Hepatocyte (in vitro differentiated cells): ENCODE measurements at regions not wholly inside any gene's neighbourhood (a gene's known extent, or its start where the extent isn't known, plus 50 kb on each side); places are given as distances from the start of the nearest gene placed in this dataset.

Experiments
- DNase-seq: peaks from one replicate; pipeline ENCODE4 v3.0.0-alpha.2; 2016; ENCODE audit warnings: low spot score
- H2AFZ ChIP-seq: fragments of 200-600 bp; sonication (generic); 2 replicates; pipeline ENCODE4 v1.6.0; 2016; ENCODE audit warnings: antibody characterized with exemption, mild to moderate bottlenecking
- H3K27ac ChIP-seq: fragments of 200-600 bp; sonication (generic); 2 replicates; pipeline ENCODE4 v1.5.1; 2016; ENCODE audit warnings: mild to moderate bottlenecking
- H3K27me3 ChIP-seq: fragments of 200-600 bp; sonication (generic); 2 replicates; pipeline ENCODE4 v1.6.1; 2016
- H3K36me3 ChIP-seq: fragments of 200-600 bp; sonication (generic); replicated peaks from 2 replicates; pipeline ENCODE4 v1.5.1; 2016; ENCODE audit warnings: low read depth; ENCODE audit not compliant: insufficient read depth
- H3K4me1 ChIP-seq: fragments of 200-600 bp; sonication (generic); 2 replicates; pipeline ENCODE4 v1.5.1; 2016; ENCODE audit warnings: mild to moderate bottlenecking, moderate library complexity; ENCODE audit not compliant: insufficient read depth
- H3K4me2 ChIP-seq: fragments of 200-600 bp; sonication (generic); 2 replicates; pipeline ENCODE4 v1.6.0; 2016
- H3K4me3 ChIP-seq: fragments of 200-600 bp; sonication (generic); 2 replicates; pipeline ENCODE4 v1.5.1; 2016; ENCODE audit warnings: mild to moderate bottlenecking
- H3K79me2 ChIP-seq: fragments of 200-600 bp; sonication (generic); 2 replicates; pipeline ENCODE4 v1.6.0; 2017; ENCODE audit warnings: mild to moderate bottlenecking
- H3K9me2 ChIP-seq: fragments of 200-600 bp; sonication (generic); replicated peaks from 2 replicates; pipeline ENCODE4 v1.6.0; 2017; ENCODE audit warnings: mild to moderate bottlenecking; ENCODE audit not compliant: insufficient read depth
- H3K9me3 ChIP-seq: fragments of 200-600 bp; sonication (generic); 2 replicates; pipeline ENCODE4 v1.5.1; 2016; ENCODE audit warnings: low read depth, mild to moderate bottlenecking
- H4K20me1 ChIP-seq: fragments of 200-600 bp; sonication (generic); 2 replicates; pipeline ENCODE4 v1.6.0; 2016; ENCODE audit warnings: mild to moderate bottlenecking; ENCODE audit not compliant: insufficient read depth, poor library complexity, severe bottlenecking
- CTCF ChIP-seq: fragments of 200-600 bp; sonication (generic); IDR thresholded peaks from 2 replicates; pipeline ENCODE4 v1.5.1; 2016; ENCODE audit warnings: antibody characterized with exemption, mild to moderate bottlenecking; ENCODE audit not compliant: poor library complexity
- EZH2 ChIP-seq: fragments of 200-600 bp; sonication (generic); IDR thresholded peaks from 2 replicates; pipeline ENCODE4 v1.6.1; 2016; ENCODE audit warnings: antibody characterized with exemption, mild to moderate bottlenecking, borderline replicate concordance
- EZH2phosphoT487 ChIP-seq: fragments of 200-600 bp; sonication (generic); IDR thresholded peaks from one replicate; pipeline ENCODE4 v1.6.1; 2018; ENCODE audit warnings: antibody characterized with exemption, mild to moderate bottlenecking, low read depth, moderate library complexity; ENCODE audit not compliant: unreplicated experiment, severe bottlenecking
- WGBS: methylation state at CpG from one replicate; pipeline ENCODE4 v1.1.6; 2016; ENCODE audit warnings: low lambda C conversion rate; ENCODE audit errors: missing lambda C conversion rate; 5-methylcytosine and 5-hydroxymethylcytosine counted together

GRCh38 chr4:156568484-156568883, 403.1 kb downstream of the PDGFC start:
- H3K4me2 ChIP-seq, result no peak overlapping the region
- WGBS, result 36% methylated on average over 2 of the region's 2 CpGs

GRCh38 chr4:156568041-156568440, 403.6 kb downstream of the PDGFC start:
- Histone ChIP-seq H3K4me3 (no peak overlapping the region), H3K4me2 (no peak overlapping the region), H3K27me3 (no peaks in the 10 kb centered on the region), H3K36me3 (no peaks in the 10 kb centered on the region), H3K9me3 (no peaks in the 10 kb centered on the region), H4K20me1 (no peaks in the 10 kb centered on the region), H3K79me2 (no peaks in the 10 kb centered on the region), H3K4me1 (no peaks in the 10 kb centered on the region), H2AFZ (no peak overlapping the region), H3K9me2 (no peaks in the 10 kb centered on the region), H3K27ac (no peak overlapping the region)
- 72% methylated on average over 4 of the region's 4 CpGs for WGBS
- TF ChIP-seq CTCF (no peak), EZH2 (no peak), EZH2phosphoT487 (no peak)
- DNase-seq, result no peak

More at GRCh38 chr4:156568484-156568883, 403.1 kb downstream of the PDGFC start:
- TF ChIP-seq CTCF, result no peak
- no peak for TF ChIP-seq EZH2phosphoT487
- TF ChIP-seq EZH2, result no peak
- Histone ChIP-seq H3K27me3 (no peaks in the 10 kb centered on the region), H3K4me3 (no peak overlapping the region), H3K9me2 (no peaks in the 10 kb centered on the region), H3K79me2 (no peaks in the 10 kb centered on the region), H3K27ac (no peak overlapping the region), H2AFZ (no peak overlapping the region), H3K36me3 (no peaks in the 10 kb centered on the region), H3K4me1 (no peaks in the 10 kb centered on the region), H3K9me3 (no peaks in the 10 kb centered on the region), H4K20me1 (no peaks in the 10 kb centered on the region)
- no peak for DNase-seq

- 88% methylated on average over 2 of the region's 2 CpGs for WGBS
- no peak for TF ChIP-seq EZH2
- H3K4me1 ChIP-seq, result no peaks in the 10 kb centered on the region
- no peak overlapping the region for H2AFZ ChIP-seq
- H4K20me1 ChIP-seq, result no peaks in the 10 kb centered on the region
- H3K9me3 ChIP-seq, result no peaks in the 10 kb centered on the region
- no peaks in the 10 kb centered on the region for H3K9me2 ChIP-seq
- H3K4me2 ChIP-seq, result no peak overlapping the region
- no peak overlapping the region for H3K27ac ChIP-seq
- H3K79me2 ChIP-seq, result no peaks in the 10 kb centered on the region
- no peak overlapping the region for H3K4me3 ChIP-seq
- no peaks in the 10 kb centered on the region for H3K27me3 ChIP-seq
- no peak for DNase-seq
- H3K36me3 ChIP-seq, result no peaks in the 10 kb centered on the region
These were observed 410.9 kb downstream of the PDGFC start for GRCh38 chr4:156560701-156561100.

- Histone ChIP-seq H3K9me3 (no peaks in the 10 kb centered on the region), H4K20me1 (no peaks in the 10 kb centered on the region), H3K36me3 (no peaks in the 10 kb centered on the region), H3K9me2 (no peaks in the 10 kb centered on the region), H3K4me2 (no peak overlapping the region), H3K27ac (no peak overlapping the region), H2AFZ (no peak overlapping the region), H3K4me1 (no peaks in the 10 kb centered on the region), H3K4me3 (no peak overlapping the region), H3K79me2 (no peaks in the 10 kb centered on the region), H3K27me3 (no peaks in the 10 kb centered on the region)
- no peak for TF ChIP-seq EZH2
- no peak for TF ChIP-seq EZH2phosphoT487
- no peak for TF ChIP-seq CTCF
- no peak for DNase-seq
- 55% methylated on average over 3 of the region's 3 CpGs for WGBS
These were observed 412.3 kb downstream of the PDGFC start for GRCh38 chr4:156559346-156559745.
